Neuronal stem cell (in vitro differentiated cells): ENCODE measurements at regions not wholly inside any gene's neighbourhood (a gene's known extent, or its start where the extent isn't known, plus 50 kb on each side); places are given as distances from the start of the nearest gene placed in this dataset.

Source experiments
- DNase-seq: peaks from one replicate; pipeline ENCODE4 v3.0.0-alpha.2; 2013; ENCODE audit warnings: low spot score
- H2AFZ ChIP-seq: one replicate; pipeline ENCODE4 v1.6.1; 2013; ENCODE audit warnings: mild to moderate bottlenecking, low read length, inconsistent platforms
- H2AK5ac ChIP-seq: 2 replicates; pipeline ENCODE4 v1.6.1; 2013; ENCODE audit warnings: low read depth, mild to moderate bottlenecking, inconsistent platforms, low read length, moderate library complexity, mixed read lengths
- H2BK120ac ChIP-seq: 2 replicates; pipeline ENCODE4 v1.6.1; 2013; ENCODE audit warnings: low read depth, mild to moderate bottlenecking, inconsistent platforms, low read length, moderate library complexity, mixed read lengths
- H2BK12ac ChIP-seq: one replicate; pipeline ENCODE4 v1.6.1; 2013; ENCODE audit warnings: low read length, inconsistent platforms
- H2BK15ac ChIP-seq: 2 replicates; pipeline ENCODE4 v1.6.1; 2013; ENCODE audit warnings: mild to moderate bottlenecking, low read length, inconsistent platforms, mixed read lengths
- H2BK5ac ChIP-seq: one replicate; pipeline ENCODE4 v1.6.1; 2013; ENCODE audit warnings: inconsistent platforms, mild to moderate bottlenecking, low read length, moderate library complexity
- H3K14ac ChIP-seq: one replicate; pipeline ENCODE4 v1.6.1; 2013; ENCODE audit warnings: low read length, inconsistent platforms
- H3K18ac ChIP-seq: 2 replicates; pipeline ENCODE4 v1.6.1; 2013; ENCODE audit warnings: low read length, inconsistent platforms
- H3K23ac ChIP-seq: 2 replicates; pipeline ENCODE4 v1.6.1; 2013; ENCODE audit warnings: low read depth, mild to moderate bottlenecking, mixed read lengths, low read length, inconsistent platforms; ENCODE audit not compliant: poor library complexity
- H3K27ac ChIP-seq: replicated peaks from 3 replicates; pipeline ENCODE4 v1.5.1; 2013; ENCODE audit warnings: low read length, inconsistent platforms
- H3K27me3 ChIP-seq, 3 experiments: 2 replicates each; pipeline ENCODE4 v1.6.1; 2013; ENCODE audit warnings: low read length in 3 of 3, mild to moderate bottlenecking in 2 of 3, inconsistent platforms in 1 of 3, low read depth in 1 of 3, mixed read lengths in 1 of 3, moderate library complexity in 1 of 3; ENCODE audit not compliant: control insufficient read depth in 3 of 3, insufficient read depth in 3 of 3
- H3K36me3 ChIP-seq, 2 donors: replicated peaks in 1 of 2; 2 replicates each; pipeline ENCODE4 v1.6.1; 2013; ENCODE audit warnings: low read length in 2 of 2; ENCODE audit not compliant: control insufficient read depth in 2 of 2, insufficient read depth in 2 of 2
- H3K4ac ChIP-seq: 2 replicates; pipeline ENCODE4 v1.6.1; 2013; ENCODE audit warnings: inconsistent platforms, mild to moderate bottlenecking, low read length, moderate library complexity
- H3K4me1 ChIP-seq, 2 donors: 1 replicate in 1 of 2; 2 replicates in 1 of 2; pipeline ENCODE4 v1.6.1; 2013; ENCODE audit warnings: low read length in 2 of 2, low read depth in 1 of 2; ENCODE audit not compliant: control insufficient read depth in 2 of 2, insufficient read depth in 1 of 2
- H3K4me2 ChIP-seq: one replicate; pipeline ENCODE4 v1.6.1; 2013; ENCODE audit warnings: mild to moderate bottlenecking, low read length, inconsistent platforms; ENCODE audit not compliant: insufficient read depth, poor library complexity, severe bottlenecking
- H3K4me3 ChIP-seq, 2 donors: 2 replicates each; pipeline ENCODE4 v1.5.1; 2013; ENCODE audit warnings: low read length in 2 of 2, mild to moderate bottlenecking in 2 of 2, inconsistent platforms in 1 of 2, moderate library complexity in 1 of 2
- H3K79me1 ChIP-seq: one replicate; pipeline ENCODE4 v1.6.1; 2013; ENCODE audit warnings: low read depth, mild to moderate bottlenecking, inconsistent platforms, low read length, moderate library complexity
- H3K9ac ChIP-seq: one replicate; pipeline ENCODE4 v1.6.1; 2013; ENCODE audit warnings: mild to moderate bottlenecking, low read depth, low read length, inconsistent platforms; ENCODE audit not compliant: poor library complexity
- H3K9me3 ChIP-seq, 2 donors: replicated peaks in 1 of 2; 2 replicates each; pipeline versions ENCODE3 to v1.6.1; 2013; ENCODE audit warnings: low read length in 2 of 2, mild to moderate bottlenecking in 2 of 2, inconsistent platforms in 1 of 2, low read depth in 1 of 2, mixed read lengths in 1 of 2, moderate library complexity in 1 of 2; ENCODE audit not compliant: control insufficient read depth in 2 of 2, insufficient read depth in 1 of 2
- H4K8ac ChIP-seq: one replicate; pipeline ENCODE4 v1.6.1; 2013; ENCODE audit warnings: low read depth, mild to moderate bottlenecking, inconsistent platforms, low read length, moderate library complexity
- H4K91ac ChIP-seq: one replicate; pipeline ENCODE4 v1.6.1; 2013; ENCODE audit warnings: low read length, low read depth, mild to moderate bottlenecking, inconsistent platforms; ENCODE audit not compliant: poor library complexity
- WGBS, 2 donors: extraction: QIAGEN DNeasy Blood & Tissue Kit; methylation state at CpG; one replicate each; pipeline ENCODE4 v1.1.7; 2013; ENCODE audit warnings: missing lambda C conversion rate in 2 of 2, mixed read lengths in 1 of 2; ENCODE audit not compliant: insufficient read length in 2 of 2, insufficient replicate concordance in 1 of 2; ENCODE audit errors: extremely low coverage in 2 of 2; 5-methylcytosine and 5-hydroxymethylcytosine counted together

DNA sequence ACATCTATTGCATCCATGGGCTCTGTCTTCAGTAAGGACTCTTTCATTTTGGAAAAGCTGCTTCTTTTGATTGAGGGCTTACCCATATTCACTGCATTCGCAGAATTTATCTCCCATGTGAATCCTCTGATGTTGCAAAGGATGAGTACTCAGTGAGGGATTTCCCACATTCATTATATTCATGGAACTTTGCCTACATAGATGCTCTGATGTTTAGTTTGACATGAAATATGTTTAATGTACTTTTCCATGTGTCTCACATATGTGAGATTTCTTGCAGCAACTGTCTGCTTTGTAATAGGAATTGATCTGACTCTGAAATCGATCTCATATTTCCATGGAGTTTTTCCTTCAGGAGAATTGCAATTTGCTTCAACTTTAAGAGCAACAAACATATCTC is 1699.6 kb upstream of the FLRT2 start:
- no peak overlapping the region for H3K9ac ChIP-seq
- no peak overlapping the region for H2AK5ac ChIP-seq
- no peak overlapping the region for H4K8ac ChIP-seq
- H2BK120ac ChIP-seq, result no peak overlapping the region
- H2BK12ac ChIP-seq, result no peak overlapping the region
- no peak overlapping the region for H3K4me3 ChIP-seq
- no CpG with 5 or more reads among the region's 2 CpGs for WGBS, 2 donors
- no peak overlapping the region for H3K23ac ChIP-seq
- H3K14ac ChIP-seq, result no peak overlapping the region
- H3K4me2 ChIP-seq, result no peak overlapping the region
- no peak overlapping the region for H2BK15ac ChIP-seq
- no peaks in the 10 kb centered on the region for H3K27me3 ChIP-seq
- no peak overlapping the region for H3K18ac ChIP-seq
- H3K9me3 ChIP-seq, result no peaks in the 10 kb centered on the region
- H4K91ac ChIP-seq, result no peak overlapping the region
- no peak overlapping the region for H2BK5ac ChIP-seq
- H3K79me1 ChIP-seq, result no peaks in the 10 kb centered on the region
- DNase-seq, result no peak
- H3K27ac ChIP-seq, result no peak overlapping the region
- H2AFZ ChIP-seq, result no peak overlapping the region
- H3K36me3 ChIP-seq, result no peaks in the 10 kb centered on the region
- H3K4me1 ChIP-seq, result no peaks in the 10 kb centered on the region
- H3K4ac ChIP-seq, result no peak overlapping the region

DNA sequence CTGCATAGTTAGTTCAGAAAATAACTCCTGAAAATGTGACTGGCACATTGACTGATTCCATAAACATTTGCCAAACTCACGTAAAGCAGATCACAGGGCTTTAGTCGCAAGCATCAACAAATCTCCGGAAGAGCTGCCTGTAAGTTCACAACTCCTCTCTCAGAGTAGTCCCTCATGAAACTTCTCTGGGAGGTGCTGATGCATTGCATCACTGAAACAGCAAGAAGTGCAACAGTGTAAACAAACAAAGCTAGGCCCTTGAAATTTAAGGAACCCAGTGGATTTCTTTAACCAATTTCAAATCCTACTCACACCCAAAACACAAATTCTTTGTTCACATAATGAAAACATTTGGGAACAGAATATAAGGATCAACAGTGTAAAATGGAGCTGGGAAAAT is 1691.7 kb upstream of the FLRT2 start:
- no peaks in the 10 kb centered on the region for H3K9me3 ChIP-seq
- no peak overlapping the region for H3K4me2 ChIP-seq
- no peak for DNase-seq
- no peak overlapping the region for H4K91ac ChIP-seq
- H2BK5ac ChIP-seq, result no peak overlapping the region
- no peak overlapping the region for H2AFZ ChIP-seq
- no peak overlapping the region for H3K4ac ChIP-seq
- no peaks in the 10 kb centered on the region for H3K27me3 ChIP-seq
- no peak overlapping the region for H2BK12ac ChIP-seq
- no peak overlapping the region for H3K23ac ChIP-seq
- no peak overlapping the region for H2BK120ac ChIP-seq
- no peak overlapping the region for H3K18ac ChIP-seq
- no peak overlapping the region for H4K8ac ChIP-seq
- no peaks in the 10 kb centered on the region for H3K4me1 ChIP-seq
- no peak overlapping the region for H3K4me3 ChIP-seq
- no peak overlapping the region for H3K9ac ChIP-seq
- H3K27ac ChIP-seq, result no peak overlapping the region
- H3K14ac ChIP-seq, result no peak overlapping the region
- H2AK5ac ChIP-seq, result no peak overlapping the region
- no peaks in the 10 kb centered on the region for H3K36me3 ChIP-seq
- no peaks in the 10 kb centered on the region for H3K79me1 ChIP-seq
- WGBS, 2 donors, result no CpG with 5 or more reads among the region's 3 CpGs
- H2BK15ac ChIP-seq, result no peak overlapping the region

DNA sequence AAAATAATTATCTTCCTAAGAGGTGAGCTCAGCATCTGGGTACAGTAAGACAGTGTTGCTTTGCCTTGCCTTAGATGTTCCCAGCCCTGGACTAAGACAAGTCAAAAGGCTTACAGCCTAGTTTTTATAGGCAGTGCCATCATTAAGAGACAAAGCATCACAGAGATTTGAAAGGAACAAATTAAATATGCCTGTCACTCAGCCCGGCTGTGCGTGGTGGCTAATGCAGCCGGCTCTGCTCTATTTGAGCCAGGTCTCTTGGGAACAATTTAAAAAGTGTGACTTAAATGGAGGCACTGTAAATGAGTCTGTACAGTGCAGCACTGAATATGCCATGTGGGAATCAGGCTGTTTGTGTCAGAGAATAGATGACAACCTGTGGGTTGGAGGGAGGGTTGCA is 1687.4 kb upstream of the FLRT2 start:
- Histone ChIP-seq H2BK12ac (no peak overlapping the region), H3K9ac (no peak overlapping the region), H3K4me3 (no peak overlapping the region), H3K4me1 (no peaks in the 10 kb centered on the region), H2AFZ (no peak overlapping the region), H4K8ac (no peak overlapping the region), H3K14ac (no peak overlapping the region), H2BK5ac (no peak overlapping the region), H3K27me3 (no peaks in the 10 kb centered on the region), H3K79me1 (no peaks in the 10 kb centered on the region), H3K4ac (no peak overlapping the region), H3K18ac (no peak overlapping the region), H3K9me3 (no peaks in the 10 kb centered on the region), H3K4me2 (no peak overlapping the region), H4K91ac (no peak overlapping the region), H3K27ac (no peak overlapping the region), H3K36me3 (no peaks in the 10 kb centered on the region), H3K23ac (no peak overlapping the region), H2BK15ac (no peak overlapping the region), H2AK5ac (no peak overlapping the region), H2BK120ac (no peak overlapping the region)
- WGBS, 2 donors, result no CpG with 5 or more reads among the region's 3 CpGs
- no peak for DNase-seq

DNA sequence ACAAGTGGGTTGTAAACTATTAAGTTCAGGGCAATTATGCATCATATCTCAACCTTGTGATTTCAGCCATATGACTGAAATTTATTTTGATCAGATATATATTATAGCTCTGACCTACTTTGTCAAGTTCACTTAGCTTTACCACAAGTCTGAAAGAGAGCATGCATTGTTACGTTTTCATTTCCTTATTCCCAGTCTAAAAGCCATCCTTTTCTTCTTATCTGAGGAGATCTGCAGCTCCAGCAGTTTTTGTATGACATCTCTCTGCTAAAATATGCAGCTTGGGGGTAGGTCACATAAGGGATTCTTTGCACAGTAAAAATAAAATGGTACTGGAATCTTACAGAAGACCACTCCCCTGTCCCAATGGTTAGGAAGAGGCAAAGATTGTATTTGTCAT is 1682.8 kb upstream of the FLRT2 start:
- H2AK5ac ChIP-seq, result no peak overlapping the region
- no peak overlapping the region for H2AFZ ChIP-seq
- no peak overlapping the region for H2BK120ac ChIP-seq
- H3K79me1 ChIP-seq, result no peaks in the 10 kb centered on the region
- no peak overlapping the region for H2BK15ac ChIP-seq
- WGBS, 2 donors, result no CpG with 5 or more reads among the region's 1 CpG
- H3K4me2 ChIP-seq, result no peak overlapping the region
- no peaks in the 10 kb centered on the region for H3K36me3 ChIP-seq
- no peak overlapping the region for H2BK12ac ChIP-seq
- H4K91ac ChIP-seq, result no peak overlapping the region
- no peaks in the 10 kb centered on the region for H3K27me3 ChIP-seq
- H2BK5ac ChIP-seq, result no peak overlapping the region
- no peak overlapping the region for H3K14ac ChIP-seq
- no peaks in the 10 kb centered on the region for H3K4me1 ChIP-seq
- no peak overlapping the region for H3K27ac ChIP-seq
- H3K4me3 ChIP-seq, result no peak overlapping the region
- no peak overlapping the region for H4K8ac ChIP-seq
- H3K4ac ChIP-seq, result no peak overlapping the region
- no peaks in the 10 kb centered on the region for H3K9me3 ChIP-seq
- H3K9ac ChIP-seq, result no peak overlapping the region
- H3K23ac ChIP-seq, result no peak overlapping the region
- DNase-seq, result no peak
- H3K18ac ChIP-seq, result no peak overlapping the region
